H9 (cell line): ENCODE measurements at regions not wholly inside any gene's neighbourhood (a gene's known extent, or its start where the extent isn't known, plus 50 kb on each side); places are given as distances from the start of the nearest gene placed in this dataset.
A peak's percentile ranks its signal among the peaks of the same experiment; 100 is the strongest.

ENCODE experiments used
- DNase-seq: peaks from one replicate; pipeline ENCODE4 v3.0.0-alpha.2; 2017
- H2AFZ ChIP-seq: one replicate; pipeline ENCODE4 v1.6.1; 2013; ENCODE audit warnings: mild to moderate bottlenecking, low read length, control low read depth, moderate library complexity
- H2AK5ac ChIP-seq: 2 replicates; pipeline ENCODE4 v1.6.1; 2013; ENCODE audit warnings: low read length, control low read depth, mixed read lengths; ENCODE audit not compliant: insufficient read length
- H2BK120ac ChIP-seq: one replicate; pipeline ENCODE4 v1.6.1; 2013; ENCODE audit warnings: low read depth, mild to moderate bottlenecking, low read length, control low read depth, inconsistent platforms; ENCODE audit not compliant: poor library complexity, severe bottlenecking
- H2BK12ac ChIP-seq: 2 replicates; pipeline ENCODE4 v1.6.1; 2013; ENCODE audit warnings: low read length, control low read depth, mixed read lengths, low read depth; ENCODE audit not compliant: insufficient read length
- H2BK15ac ChIP-seq: 2 replicates; pipeline ENCODE4 v1.6.1; 2013; ENCODE audit warnings: low read depth, low read length, control low read depth
- H2BK20ac ChIP-seq: one replicate; pipeline ENCODE4 v1.6.1; 2013; ENCODE audit warnings: low read depth, mild to moderate bottlenecking, low read length, control low read depth, inconsistent platforms; ENCODE audit not compliant: poor library complexity, severe bottlenecking
- H2BK5ac ChIP-seq: 2 replicates; pipeline ENCODE4 v1.6.1; 2013; ENCODE audit warnings: low read length, control low read depth, mixed read lengths; ENCODE audit not compliant: insufficient read length
- H3K14ac ChIP-seq: 2 replicates; pipeline ENCODE4 v1.6.1; 2013; ENCODE audit warnings: low read length, control low read depth; ENCODE audit not compliant: insufficient read depth
- H3K18ac ChIP-seq: 2 replicates; pipeline ENCODE4 v1.6.1; 2013; ENCODE audit warnings: low read depth, mild to moderate bottlenecking, mixed read lengths, low read length, control low read depth; ENCODE audit not compliant: insufficient read length
- H3K23ac ChIP-seq: 2 replicates; pipeline ENCODE4 v1.6.1; 2013; ENCODE audit warnings: low read length, control low read depth, mixed read lengths, low read depth; ENCODE audit not compliant: insufficient read length
- H3K23me2 ChIP-seq: 2 replicates; pipeline ENCODE4 v1.6.1; 2013; ENCODE audit warnings: low read depth, mild to moderate bottlenecking, mixed read lengths, low read length, control low read depth; ENCODE audit not compliant: insufficient read length, poor library complexity, severe bottlenecking
- H3K27ac ChIP-seq: 2 replicates; pipeline ENCODE4 v1.5.1; 2013; ENCODE audit warnings: low read length, control low read depth, mixed read lengths, low read depth; ENCODE audit not compliant: insufficient read length
- H3K27me3 ChIP-seq: 2 replicates; pipeline ENCODE4 v1.6.1; 2013; ENCODE audit warnings: low read length, control low read depth, inconsistent platforms; ENCODE audit not compliant: insufficient read depth
- H3K4ac ChIP-seq: 2 replicates; pipeline ENCODE4 v1.6.1; 2013; ENCODE audit warnings: low read depth, mild to moderate bottlenecking, control low read depth, inconsistent platforms, low read length, moderate library complexity
- H3K4me1 ChIP-seq: 2 replicates; pipeline ENCODE4 v1.6.1; 2013; ENCODE audit warnings: low read length, control low read depth, inconsistent platforms; ENCODE audit not compliant: insufficient read depth
- H3K4me2 ChIP-seq: 2 replicates; pipeline ENCODE4 v1.6.1; 2013; ENCODE audit warnings: low read length, control low read depth, mixed read lengths; ENCODE audit not compliant: insufficient read length, insufficient read depth
- H3K56ac ChIP-seq: 2 replicates; pipeline ENCODE4 v1.6.1; 2013; ENCODE audit warnings: low read depth, mild to moderate bottlenecking, mixed read lengths, low read length, control low read depth; ENCODE audit not compliant: insufficient read length
- H3K79me1 ChIP-seq: 2 replicates; pipeline ENCODE4 v1.6.1; 2013; ENCODE audit warnings: low read depth, mild to moderate bottlenecking, moderate library complexity, low read length, control low read depth, inconsistent platforms; ENCODE audit not compliant: insufficient read depth, poor library complexity, severe bottlenecking
- H3K79me2 ChIP-seq: 2 replicates; pipeline ENCODE4 v1.6.1; 2013; ENCODE audit warnings: low read length, control low read depth, inconsistent platforms; ENCODE audit not compliant: insufficient read depth
- H3K9ac ChIP-seq: 2 replicates; pipeline ENCODE4 v1.6.1; 2013; ENCODE audit warnings: low read length, control low read depth, mixed read lengths; ENCODE audit not compliant: insufficient read length; ENCODE audit errors: extremely low read depth
- H3K9me3 ChIP-seq: one replicate; pipeline ENCODE4 v1.6.1; 2013; ENCODE audit warnings: low read depth, low read length, inconsistent platforms; ENCODE audit not compliant: control insufficient read depth
- H3T11ph ChIP-seq: one replicate; pipeline ENCODE4 v1.6.1; 2013; ENCODE audit warnings: mild to moderate bottlenecking, low read length, control low read depth, inconsistent platforms
- H4K20me1 ChIP-seq: one replicate; pipeline ENCODE4 v1.6.1; 2013; ENCODE audit not compliant: control insufficient read depth, insufficient read length, insufficient read depth
- H4K5ac ChIP-seq: 2 replicates; pipeline ENCODE4 v1.6.1; 2013; ENCODE audit warnings: low read depth, mild to moderate bottlenecking, mixed read lengths, low read length, control low read depth; ENCODE audit not compliant: insufficient read length
- H4K8ac ChIP-seq: replicated peaks from 2 replicates; pipeline ENCODE4 v1.6.1; 2013; ENCODE audit warnings: low read length, control low read depth, mixed read lengths, low read depth; ENCODE audit not compliant: insufficient read length
- H4K91ac ChIP-seq: 2 replicates; pipeline ENCODE4 v1.6.1; 2013; ENCODE audit warnings: low read depth, mild to moderate bottlenecking, moderate library complexity, mixed read lengths, low read length, control low read depth; ENCODE audit not compliant: insufficient read length
- H3K27ac Mint-ChIP-seq, 3 experiments: 2 replicates in 2 of 3; 3 replicates in 1 of 3; pipeline ENCODE4 v1.8.0; 2020 to 2021; ENCODE audit warnings: mixed read lengths in 3 of 3, mild to moderate bottlenecking in 1 of 3, moderate library complexity in 1 of 3
- H3K27me3 Mint-ChIP-seq: 2 replicates; pipeline ENCODE4 v1.8.0; 2021; ENCODE audit warnings: low read depth, mild to moderate bottlenecking, moderate library complexity, mixed read lengths
- H3K36me3 Mint-ChIP-seq, 3 experiments: 2 replicates in 2 of 3; 3 replicates in 1 of 3; pipeline ENCODE4 v1.8.0; 2020 to 2021; ENCODE audit warnings: low read depth in 3 of 3, mixed read lengths in 3 of 3; ENCODE audit not compliant: insufficient read depth in 1 of 3
- H3K4me1 Mint-ChIP-seq, 2 experiments: 2 replicates each; pipeline ENCODE4 v1.8.0; 2020; ENCODE audit warnings: mixed read lengths in 2 of 2
- H3K4me3 Mint-ChIP-seq, 2 experiments: 2 replicates in 1 of 2; 3 replicates in 1 of 2; pipeline ENCODE4 v1.8.0; 2020 to 2021; ENCODE audit warnings: mild to moderate bottlenecking in 2 of 2, mixed read lengths in 2 of 2, moderate library complexity in 1 of 2
- H3K9me3 Mint-ChIP-seq, 2 experiments: 2 replicates in 1 of 2; 3 replicates in 1 of 2; pipeline ENCODE4 v1.8.0; 2020; ENCODE audit warnings: mild to moderate bottlenecking in 2 of 2, mixed read lengths in 2 of 2, moderate library complexity in 1 of 2
- WGBS: extraction: QIAGEN DNeasy Blood & Tissue Kit; methylation state at CpG from one replicate; pipeline ENCODE4 v1.1.7; 2013; ENCODE audit warnings: missing lambda C conversion rate, low lambda C conversion rate, mixed read lengths; ENCODE audit not compliant: insufficient read length; ENCODE audit errors: extremely low coverage; 5-methylcytosine and 5-hydroxymethylcytosine counted together
- TF ChIP-seq, protein P1 (sequence below): fragments of 200-600 bp; sonication (generic); conservative IDR thresholded peaks from 3 replicates; pipeline ENCODE4 v1.8.0; 2021; ENCODE audit warnings: antibody characterized with exemption, mild to moderate bottlenecking

DNA sequence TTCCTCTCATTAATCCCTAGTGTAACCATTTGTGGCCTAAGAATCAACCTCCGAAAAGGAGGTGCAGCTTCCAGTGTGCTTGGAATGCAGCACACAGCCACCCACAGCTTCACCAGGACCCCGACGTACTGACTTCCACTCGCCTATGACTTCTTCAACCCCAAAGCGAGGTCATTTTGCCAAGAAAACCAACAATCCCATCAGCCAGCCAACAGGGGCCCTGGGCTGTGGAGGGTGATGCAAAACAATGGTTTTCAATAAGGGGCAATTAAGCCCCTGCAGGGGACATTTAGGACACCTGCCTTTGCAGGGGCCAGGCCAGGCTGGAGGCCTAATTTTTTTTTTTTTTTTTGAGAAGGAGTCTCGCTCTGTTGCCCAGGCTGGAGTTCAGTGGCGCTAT is 158.1 kb upstream of the SKOR2 start:
- TF ChIP-seq, protein P1, sequence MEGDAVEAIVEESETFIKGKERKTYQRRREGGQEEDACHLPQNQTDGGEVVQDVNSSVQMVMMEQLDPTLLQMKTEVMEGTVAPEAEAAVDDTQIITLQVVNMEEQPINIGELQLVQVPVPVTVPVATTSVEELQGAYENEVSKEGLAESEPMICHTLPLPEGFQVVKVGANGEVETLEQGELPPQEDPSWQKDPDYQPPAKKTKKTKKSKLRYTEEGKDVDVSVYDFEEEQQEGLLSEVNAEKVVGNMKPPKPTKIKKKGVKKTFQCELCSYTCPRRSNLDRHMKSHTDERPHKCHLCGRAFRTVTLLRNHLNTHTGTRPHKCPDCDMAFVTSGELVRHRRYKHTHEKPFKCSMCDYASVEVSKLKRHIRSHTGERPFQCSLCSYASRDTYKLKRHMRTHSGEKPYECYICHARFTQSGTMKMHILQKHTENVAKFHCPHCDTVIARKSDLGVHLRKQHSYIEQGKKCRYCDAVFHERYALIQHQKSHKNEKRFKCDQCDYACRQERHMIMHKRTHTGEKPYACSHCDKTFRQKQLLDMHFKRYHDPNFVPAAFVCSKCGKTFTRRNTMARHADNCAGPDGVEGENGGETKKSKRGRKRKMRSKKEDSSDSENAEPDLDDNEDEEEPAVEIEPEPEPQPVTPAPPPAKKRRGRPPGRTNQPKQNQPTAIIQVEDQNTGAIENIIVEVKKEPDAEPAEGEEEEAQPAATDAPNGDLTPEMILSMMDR, result no peak
- Histone ChIP-seq H2BK5ac (no peak overlapping the region), H3K4me1 (peaks cover 3% of the 10 kb centered on the region; the same call in 1 of the 2 replicates), H3K27me3 (no peaks in the 10 kb centered on the region; the same call in 1 of the 2 replicates), H3K27ac (no peak overlapping the region), H3K9me3 (no peaks in the 10 kb centered on the region), H3K4me2 (no peak overlapping the region), H2AK5ac (no peak overlapping the region), H4K8ac (no peak overlapping the region), H4K20me1 (no peaks in the 10 kb centered on the region), H2AFZ (no peak overlapping the region), H3K79me1 (no peaks in the 10 kb centered on the region), H4K5ac (no peak overlapping the region), H3K79me2 (no peaks in the 10 kb centered on the region), H2BK20ac (no peak overlapping the region), H3K4ac (no peak overlapping the region), H3K56ac (no peak overlapping the region), H2BK12ac (no peak overlapping the region), H3K14ac (no peak overlapping the region), H4K91ac (no peak overlapping the region), H3K23me2 (no peaks in the 10 kb centered on the region), H3T11ph (no peak overlapping the region), H2BK120ac (no peak overlapping the region), H2BK15ac (no peak overlapping the region), H3K18ac (no peak overlapping the region), H3K23ac (no peak overlapping the region), H3K9ac (no peak overlapping the region)
- Mint-ChIP-seq H3K27ac (no peak overlapping the region), H3K27me3 (peaks cover 45% of the 10 kb centered on the region), H3K4me1 (peaks cover 41 to 44% of the 10 kb centered on the region in 2 experiments), H3K9me3 (peaks cover 0 to 7% of the 10 kb centered on the region in 2 experiments; a peak in 3 of 5 replicates), H3K4me3 (no peak overlapping the region), H3K36me3 (peaks cover 0 to 8% (median 6%) of the 10 kb centered on the region in 3 experiments; a peak in 2 of 7 replicates)
- peak; percentile 33 for DNase-seq
- no CpG with 5 or more reads among the region's 7 CpGs for WGBS
